ENCODE measurements at regions not wholly inside any gene's neighbourhood (a gene's known extent, or its start where the extent isn't known, plus 50 kb on each side); places are given as distances from the start of the nearest gene placed in this dataset.

- ATAC-seq: no peak
- no peak for DNase-seq
These were observed 210.3 kb downstream of the ACTL7B start for GRCh38 chr9:108645520-108645919.

GRCh38 chr9:108643731-108644510, 211.9 kb downstream of the ACTL7B start:
- DNase-seq: no peak
- ATAC-seq: no peak

- DNase-seq (no peak), ATAC-seq (no peak)
These were observed 212.9 kb downstream of the ACTL7B start for GRCh38 chr9:108642871-108643270.

GRCh38 chr9:108640230-108640629, 215.6 kb downstream of the ACTL7B start:
- DNase-seq (no peak), ATAC-seq (no peak)

- DNase-seq (no peak), ATAC-seq (no peak)
These were observed 216.1 kb downstream of the ACTL7B start for GRCh38 chr9:108639696-108640095.

- ATAC-seq: no peak
- DNase-seq: no peak
These were observed 216.7 kb downstream of the ACTL7B start for GRCh38 chr9:108639091-108639490.

- no peak for ATAC-seq
- DNase-seq: no peak
These were observed 218.4 kb downstream of the ACTL7B start for GRCh38 chr9:108637340-108637739.

GRCh38 chr9:108636013-108636412, 219.8 kb downstream of the ACTL7B start:
- no peak for DNase-seq
- no peak for ATAC-seq

GRCh38 chr9:108634672-108635462, 220.9 kb downstream of the ACTL7B start:
- DNase-seq: no peak
- ATAC-seq: no peak

- no peak for DNase-seq
- no peak for ATAC-seq
These were observed 221.6 kb downstream of the ACTL7B start for GRCh38 chr9:108634204-108634603.

- DNase-seq: no peak
These were observed 224.1 kb downstream of the ACTL7B start for GRCh38 chr9:108631496-108632285.

GRCh38 chr9:108628316-108628715, 227.5 kb downstream of the ACTL7B start:
- DNase-seq: no peak
- no peak for ATAC-seq

More at GRCh38 chr9:108631496-108632285, 224.1 kb downstream of the ACTL7B start:
- ATAC-seq: no peak

- ATAC-seq (no peak), DNase-seq (no peak)
These were observed 229.0 kb downstream of the ACTL7B start for GRCh38 chr9:108626743-108627142.

- ATAC-seq: no peak
- DNase-seq: no peak
These were observed 233.6 kb downstream of the ACTL7B start for GRCh38 chr9:108621991-108622855.

GRCh38 chr9:108620767-108621166, 235.0 kb downstream of the ACTL7B start:
- DNase-seq (no peak), ATAC-seq (no peak)

GRCh38 chr9:108618906-108619550, 236.8 kb downstream of the ACTL7B start:
- DNase-seq: no peak
- no peak for ATAC-seq

GRCh38 chr9:108617676-108618075, 238.1 kb downstream of the ACTL7B start:
- ATAC-seq: no peak
- DNase-seq: no peak

GRCh38 chr9:108615152-108615551, 240.6 kb downstream of the ACTL7B start:
- no peak for ATAC-seq
- DNase-seq: no peak

GRCh38 chr9:108612513-108612912, 243.3 kb downstream of the ACTL7B start:
- ATAC-seq (no peak), DNase-seq (no peak)

- ATAC-seq (no peak), DNase-seq (no peak)
These were observed 245.9 kb downstream of the ACTL7B start for GRCh38 chr9:108609897-108610253.

- DNase-seq (no peak), ATAC-seq (no peak)
These were observed 246.4 kb downstream of the ACTL7B start for GRCh38 chr9:108609227-108609896.

All from stimulated activated naive CD8-positive, alpha-beta T cell treated with anti-CD3 and anti-CD28 coated beads, Interleukin-15, Interleukin-2, amounts not matched to agents 100 U/mL and 50 U/mL, for 24 hours (primary cell).